GM10248 (cell line): ENCODE measurements at regions not wholly inside any gene's neighbourhood (a gene's known extent, or its start where the extent isn't known, plus 50 kb on each side); places are given as distances from the start of the nearest gene placed in this dataset.

ENCODE experiments used
- CTCF ChIA-PET: fragments of 300-600 bp; sonication (Branson Sonifier 250); formaldehyde crosslinking; extraction: SDS; loops from one replicate; lab custom pipeline; 2021; ENCODE audit warnings: antibody characterized with exemption; lab: Yijun Ruan, JAX
- POLR2A ChIA-PET: fragments of 350-650 bp; sonication (Branson Sonifier 250); formaldehyde crosslinking; extraction: SDS; loops from one replicate; lab custom pipeline; 2020; ENCODE audit warnings: antibody characterized with exemption; lab: Yijun Ruan, JAX
- DNase-seq: peaks from one replicate; pipeline ENCODE4 v3.0.0; 2012; ENCODE audit errors: extremely low spot score
- TF ChIP-seq, protein P1 (sequence below): IDR thresholded peaks from 2 replicates; pipeline ENCODE4 v1.5.1; 2012; ENCODE audit warnings: mild to moderate bottlenecking, low read depth; ENCODE audit errors: extremely low read depth, missing control alignments, control extremely low read depth

GRCh38 chr1:214977700-214978374 lies 104.7 kb upstream of the KCNK2 start:
- TF ChIP-seq, protein P1, sequence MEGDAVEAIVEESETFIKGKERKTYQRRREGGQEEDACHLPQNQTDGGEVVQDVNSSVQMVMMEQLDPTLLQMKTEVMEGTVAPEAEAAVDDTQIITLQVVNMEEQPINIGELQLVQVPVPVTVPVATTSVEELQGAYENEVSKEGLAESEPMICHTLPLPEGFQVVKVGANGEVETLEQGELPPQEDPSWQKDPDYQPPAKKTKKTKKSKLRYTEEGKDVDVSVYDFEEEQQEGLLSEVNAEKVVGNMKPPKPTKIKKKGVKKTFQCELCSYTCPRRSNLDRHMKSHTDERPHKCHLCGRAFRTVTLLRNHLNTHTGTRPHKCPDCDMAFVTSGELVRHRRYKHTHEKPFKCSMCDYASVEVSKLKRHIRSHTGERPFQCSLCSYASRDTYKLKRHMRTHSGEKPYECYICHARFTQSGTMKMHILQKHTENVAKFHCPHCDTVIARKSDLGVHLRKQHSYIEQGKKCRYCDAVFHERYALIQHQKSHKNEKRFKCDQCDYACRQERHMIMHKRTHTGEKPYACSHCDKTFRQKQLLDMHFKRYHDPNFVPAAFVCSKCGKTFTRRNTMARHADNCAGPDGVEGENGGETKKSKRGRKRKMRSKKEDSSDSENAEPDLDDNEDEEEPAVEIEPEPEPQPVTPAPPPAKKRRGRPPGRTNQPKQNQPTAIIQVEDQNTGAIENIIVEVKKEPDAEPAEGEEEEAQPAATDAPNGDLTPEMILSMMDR = no peak

GRCh38 chr1:214979191-214979590 lies 103.3 kb upstream of the KCNK2 start:
- ChIA-PET POLR2A (no interaction called here), CTCF (no interaction called here)
- DNase-seq = no peak
- TF ChIP-seq, protein P1 = no peak

More at GRCh38 chr1:214977700-214978374, 104.7 kb upstream of the KCNK2 start:
- CTCF ChIA-PET = no interaction called here
- POLR2A ChIA-PET = no interaction called here
- no peak for DNase-seq

DNA sequence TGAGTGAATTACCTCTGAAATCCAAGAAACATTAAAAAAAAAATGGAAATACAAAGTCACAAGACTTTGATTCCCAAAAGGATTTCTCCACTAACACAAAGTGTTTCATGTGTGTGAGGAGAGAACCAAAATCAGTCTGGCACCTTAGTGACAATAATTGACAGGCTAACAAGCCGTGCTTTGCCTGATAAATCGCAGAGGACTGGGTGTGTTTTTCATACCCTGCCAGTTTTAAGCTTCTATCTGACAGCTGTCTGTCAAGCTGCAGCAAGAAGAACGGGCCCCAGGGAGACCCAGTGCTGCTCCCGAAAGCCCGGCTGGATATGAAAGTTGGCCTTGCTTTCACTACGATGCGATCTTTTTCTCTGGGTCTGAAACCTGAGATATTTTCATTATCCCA lies 101.6 kb upstream of the KCNK2 start:
- DNase-seq = no peak
- TF ChIP-seq, protein P1 = no peak
- ChIA-PET CTCF (no interaction called here), POLR2A (no interaction called here)

GRCh38 chr1:214983126-214983869 lies 99.2 kb upstream of the KCNK2 start:
- DNase-seq = no peak
- TF ChIP-seq, protein P1 = no peak
- ChIA-PET POLR2A (no interaction called here), CTCF (no interaction called here)

DNA sequence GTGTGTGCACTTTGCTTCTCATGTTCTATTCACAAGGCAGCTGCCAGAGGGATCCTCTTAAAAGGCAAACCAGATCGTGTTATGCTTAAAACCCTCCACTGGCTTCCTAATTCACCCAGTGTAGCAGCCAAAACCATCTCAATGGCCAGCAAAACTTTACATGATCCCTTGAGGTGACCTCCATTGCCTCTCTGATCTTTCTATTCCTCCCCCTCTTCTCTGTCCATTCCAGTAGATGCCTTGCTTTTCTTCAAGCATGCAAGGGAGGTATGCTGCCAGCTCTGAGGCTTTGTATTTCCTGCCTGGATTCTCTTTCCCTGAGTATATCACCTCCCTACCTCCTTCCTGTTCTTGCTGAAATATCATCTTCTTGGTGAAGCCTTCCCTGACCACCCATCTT lies 93.2 kb upstream of the KCNK2 start:
- ChIA-PET CTCF (no interaction called here), POLR2A (no interaction called here)
- no peak for DNase-seq
- TF ChIP-seq, protein P1 = no peak

- TF ChIP-seq, protein P1 = no peak
- DNase-seq = no peak
- CTCF ChIA-PET = no interaction called here
- POLR2A ChIA-PET = no interaction called here
Observed at GRCh38 chr1:214990619-214991018, 91.9 kb upstream of the KCNK2 start.
